HEK293 (cell line): ENCODE measurements at regions not wholly inside any gene's neighbourhood (a gene's known extent, or its start where the extent isn't known, plus 50 kb on each side); places are given as distances from the start of the nearest gene placed in this dataset.

Experiments used
- CTCF ChIP-seq: fragments of 450-650 bp; formaldehyde crosslinking; IDR thresholded peaks from 2 replicates; pipeline ENCODE4 v1.5.1; 2016; ENCODE audit warnings: missing biosample characterization, missing genetic modification characterization
- RBAK ChIP-seq: fragments of 450-650 bp; formaldehyde crosslinking; IDR thresholded peaks from 2 replicates; pipeline ENCODE4 v1.5.1; 2016; ENCODE audit warnings: missing biosample characterization, missing genetic modification characterization
- ZBTB1 ChIP-seq: fragments of 450-650 bp; formaldehyde crosslinking; IDR thresholded peaks from 2 replicates; pipeline ENCODE4 v1.5.1; 2016; ENCODE audit warnings: missing biosample characterization, missing genetic modification characterization
- ZBTB44 ChIP-seq: fragments of 450-650 bp; IDR thresholded peaks from 2 replicates; pipeline ENCODE4 v1.5.1; 2018; ENCODE audit warnings: missing biosample characterization, mild to moderate bottlenecking, missing genetic modification characterization
- ZFP37 ChIP-seq: fragments of 450-650 bp; formaldehyde crosslinking; IDR thresholded peaks from 2 replicates; pipeline ENCODE4 v1.5.1; 2016; ENCODE audit warnings: missing biosample characterization, missing genetic modification characterization
- ZNF138 ChIP-seq: fragments of 450-650 bp; formaldehyde crosslinking; IDR thresholded peaks from 2 replicates; pipeline ENCODE4 v1.5.1; 2016; ENCODE audit warnings: missing biosample characterization, missing genetic modification characterization, borderline replicate concordance
- ZNF354C ChIP-seq: fragments of 450-650 bp; formaldehyde crosslinking; IDR thresholded peaks from 2 replicates; pipeline ENCODE4 v1.5.1; 2016; ENCODE audit warnings: missing biosample characterization, missing genetic modification characterization, low read depth, borderline replicate concordance
- ZNF362 ChIP-seq: fragments of 450-650 bp; formaldehyde crosslinking; IDR thresholded peaks from 2 replicates; pipeline ENCODE4 v1.5.1; 2016; ENCODE audit warnings: missing biosample characterization, missing genetic modification characterization
- ZNF670 ChIP-seq: fragments of 450-650 bp; formaldehyde crosslinking; IDR thresholded peaks from 2 replicates; pipeline ENCODE4 v1.5.1; 2016; ENCODE audit warnings: missing biosample characterization, missing genetic modification characterization, low read depth
- TF ChIP-seq, protein P1 (sequence below): fragments of 450-650 bp; formaldehyde crosslinking; conservative IDR thresholded peaks from 2 replicates; pipeline ENCODE4 v1.5.1; 2016; ENCODE audit warnings: low read depth, missing biosample characterization, missing genetic modification characterization

GRCh38 chrX:117038918-117039440 lies 576.2 kb upstream of the CT83 start:
- TF ChIP-seq CTCF (tag by site-specific recombination), result no peak
- no peak for TF ChIP-seq ZBTB44 (tag by site-specific recombination)
- TF ChIP-seq, protein P1, sequence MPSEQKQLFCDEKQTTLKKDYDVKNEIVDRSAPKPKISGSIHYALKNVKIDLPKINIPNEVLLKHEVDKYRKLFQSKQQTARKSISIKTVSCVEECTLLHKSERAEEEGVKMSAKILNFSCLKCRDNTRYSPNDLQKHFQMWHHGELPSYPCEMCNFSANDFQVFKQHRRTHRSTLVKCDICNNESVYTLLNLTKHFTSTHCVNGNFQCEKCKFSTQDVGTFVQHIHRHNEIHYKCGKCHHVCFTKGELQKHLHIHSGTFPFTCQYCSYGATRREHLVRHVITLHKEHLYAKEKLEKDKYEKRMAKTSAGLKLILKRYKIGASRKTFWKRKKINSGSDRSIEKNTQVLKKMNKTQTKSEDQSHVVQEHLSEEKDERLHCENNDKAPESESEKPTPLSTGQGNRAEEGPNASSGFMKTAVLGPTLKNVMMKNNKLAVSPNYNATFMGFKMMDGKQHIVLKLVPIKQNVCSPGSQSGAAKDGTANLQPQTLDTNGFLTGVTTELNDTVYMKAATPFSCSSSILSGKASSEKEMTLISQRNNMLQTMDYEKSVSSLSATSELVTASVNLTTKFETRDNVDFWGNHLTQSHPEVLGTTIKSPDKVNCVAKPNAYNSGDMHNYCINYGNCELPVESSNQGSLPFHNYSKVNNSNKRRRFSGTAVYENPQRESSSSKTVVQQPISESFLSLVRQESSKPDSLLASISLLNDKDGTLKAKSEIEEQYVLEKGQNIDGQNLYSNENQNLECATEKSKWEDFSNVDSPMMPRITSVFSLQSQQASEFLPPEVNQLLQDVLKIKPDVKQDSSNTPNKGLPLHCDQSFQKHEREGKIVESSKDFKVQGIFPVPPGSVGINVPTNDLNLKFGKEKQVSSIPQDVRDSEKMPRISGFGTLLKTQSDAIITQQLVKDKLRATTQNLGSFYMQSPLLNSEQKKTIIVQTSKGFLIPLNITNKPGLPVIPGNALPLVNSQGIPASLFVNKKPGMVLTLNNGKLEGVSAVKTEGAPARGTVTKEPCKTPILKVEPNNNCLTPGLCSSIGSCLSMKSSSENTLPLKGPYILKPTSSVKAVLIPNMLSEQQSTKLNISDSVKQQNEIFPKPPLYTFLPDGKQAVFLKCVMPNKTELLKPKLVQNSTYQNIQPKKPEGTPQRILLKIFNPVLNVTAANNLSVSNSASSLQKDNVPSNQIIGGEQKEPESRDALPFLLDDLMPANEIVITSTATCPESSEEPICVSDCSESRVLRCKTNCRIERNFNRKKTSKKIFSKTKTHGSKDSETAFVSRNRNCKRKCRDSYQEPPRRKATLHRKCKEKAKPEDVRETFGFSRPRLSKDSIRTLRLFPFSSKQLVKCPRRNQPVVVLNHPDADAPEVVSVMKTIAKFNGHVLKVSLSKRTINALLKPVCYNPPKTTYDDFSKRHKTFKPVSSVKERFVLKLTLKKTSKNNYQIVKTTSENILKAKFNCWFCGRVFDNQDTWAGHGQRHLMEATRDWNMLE (tag by site-specific recombination), result no peak
- TF ChIP-seq ZBTB1, result no peak
- TF ChIP-seq ZNF670 (tag by site-specific recombination), result no peak
- TF ChIP-seq ZNF354C (tag by site-specific recombination), result no peak
- TF ChIP-seq ZFP37 (tag by site-specific recombination), result no peak
- TF ChIP-seq ZNF138 (tag by site-specific recombination), result no peak
- TF ChIP-seq ZNF362 (tag by site-specific recombination), result no peak
- no peak for TF ChIP-seq RBAK (tag by site-specific recombination)
